GM23248 (cell line): ENCODE measurements at regions not wholly inside any gene's neighbourhood (a gene's known extent, or its start where the extent isn't known, plus 50 kb on each side); places are given as distances from the start of the nearest gene placed in this dataset.

ENCODE experiments used
- DNase-seq: peaks from one replicate; pipeline ENCODE4 v3.0.0-alpha.2; 2015
- H2AFZ ChIP-seq: fragments of 200-600 bp; sonication (generic); 2 replicates; pipeline ENCODE4 v1.6.1; 2016; ENCODE audit warnings: antibody characterized with exemption
- H3F3A ChIP-seq: fragments of 200-600 bp; sonication (generic); 2 replicates; pipeline ENCODE4 v1.6.1; 2016; ENCODE audit warnings: mild to moderate bottlenecking, antibody characterized with exemption, mixed run types; ENCODE audit not compliant: insufficient read depth
- H3K27ac ChIP-seq: fragments of 200-600 bp; sonication (generic); 2 replicates; pipeline ENCODE4 v1.5.1; 2016; ENCODE audit warnings: mild to moderate bottlenecking
- H3K27me3 ChIP-seq: fragments of 200-600 bp; sonication (generic); replicated peaks from 2 replicates; pipeline ENCODE4 v1.6.1; 2016; ENCODE audit warnings: mild to moderate bottlenecking; ENCODE audit not compliant: insufficient read depth
- H3K36me3 ChIP-seq: fragments of 200-600 bp; sonication (generic); 2 replicates; pipeline ENCODE4 v1.6.1; 2016; ENCODE audit warnings: low read depth, mild to moderate bottlenecking
- H3K4me1 ChIP-seq: fragments of 200-600 bp; sonication (generic); 2 replicates; pipeline ENCODE4 v1.6.1; 2016; ENCODE audit warnings: mild to moderate bottlenecking; ENCODE audit not compliant: insufficient read depth
- H3K4me2 ChIP-seq: fragments of 200-600 bp; sonication (generic); one replicate; pipeline ENCODE4 v1.6.1; 2016; ENCODE audit warnings: mild to moderate bottlenecking; ENCODE audit not compliant: unreplicated experiment
- H3K4me3 ChIP-seq: fragments of 200-600 bp; sonication (generic); 2 replicates; pipeline ENCODE4 v1.5.1; 2016; ENCODE audit warnings: mild to moderate bottlenecking
- H3K79me2 ChIP-seq: fragments of 200-600 bp; sonication (generic); 2 replicates; pipeline ENCODE4 v1.6.1; 2016; ENCODE audit warnings: mild to moderate bottlenecking; ENCODE audit not compliant: insufficient read depth
- H3K9ac ChIP-seq: fragments of 200-600 bp; sonication (generic); 2 replicates; pipeline ENCODE4 v1.6.1; 2016; ENCODE audit warnings: mild to moderate bottlenecking
- H3K9me2 ChIP-seq: fragments of 200-600 bp; sonication (generic); 2 replicates; pipeline ENCODE4 v1.6.1; 2016; ENCODE audit warnings: mixed run types, mild to moderate bottlenecking, moderate library complexity; ENCODE audit not compliant: insufficient read depth
- H3K9me3 ChIP-seq: fragments of 200-600 bp; sonication (generic); one replicate; pipeline ENCODE4 v1.6.1; 2017; ENCODE audit warnings: low read depth
- H4K20me1 ChIP-seq: fragments of 200-600 bp; sonication (generic); 2 replicates; pipeline ENCODE4 v1.6.0; 2016; ENCODE audit not compliant: insufficient read depth
- EZH2 ChIP-seq: fragments of 200-600 bp; sonication (generic); IDR thresholded peaks from 2 replicates; pipeline ENCODE4 v1.6.1; 2018; ENCODE audit warnings: antibody characterized with exemption, mild to moderate bottlenecking; ENCODE audit not compliant: insufficient read depth, poor library complexity, severe bottlenecking
- EZH2phosphoT487 ChIP-seq: fragments of 200-600 bp; sonication (generic); IDR thresholded peaks from 2 replicates; pipeline ENCODE4 v1.6.1; 2018; ENCODE audit warnings: antibody characterized with exemption, moderate library complexity, mild to moderate bottlenecking, low read depth; ENCODE audit not compliant: insufficient read depth
- WGBS, 2 experiments: methylation state at CpG; one replicate each; pipeline ENCODE4 v1.1.6; 2015 to 2017; ENCODE audit warnings: low lambda C conversion rate in 2 of 2, low coverage in 1 of 2; ENCODE audit errors: missing lambda C conversion rate in 2 of 2; 5-methylcytosine and 5-hydroxymethylcytosine counted together
- in situ Hi-C: fragments of 300-500 bp; cut with MboI; formaldehyde crosslinking; loops from 2 replicates; pipeline ENCODE4 v1.15.0; 2020

DNA sequence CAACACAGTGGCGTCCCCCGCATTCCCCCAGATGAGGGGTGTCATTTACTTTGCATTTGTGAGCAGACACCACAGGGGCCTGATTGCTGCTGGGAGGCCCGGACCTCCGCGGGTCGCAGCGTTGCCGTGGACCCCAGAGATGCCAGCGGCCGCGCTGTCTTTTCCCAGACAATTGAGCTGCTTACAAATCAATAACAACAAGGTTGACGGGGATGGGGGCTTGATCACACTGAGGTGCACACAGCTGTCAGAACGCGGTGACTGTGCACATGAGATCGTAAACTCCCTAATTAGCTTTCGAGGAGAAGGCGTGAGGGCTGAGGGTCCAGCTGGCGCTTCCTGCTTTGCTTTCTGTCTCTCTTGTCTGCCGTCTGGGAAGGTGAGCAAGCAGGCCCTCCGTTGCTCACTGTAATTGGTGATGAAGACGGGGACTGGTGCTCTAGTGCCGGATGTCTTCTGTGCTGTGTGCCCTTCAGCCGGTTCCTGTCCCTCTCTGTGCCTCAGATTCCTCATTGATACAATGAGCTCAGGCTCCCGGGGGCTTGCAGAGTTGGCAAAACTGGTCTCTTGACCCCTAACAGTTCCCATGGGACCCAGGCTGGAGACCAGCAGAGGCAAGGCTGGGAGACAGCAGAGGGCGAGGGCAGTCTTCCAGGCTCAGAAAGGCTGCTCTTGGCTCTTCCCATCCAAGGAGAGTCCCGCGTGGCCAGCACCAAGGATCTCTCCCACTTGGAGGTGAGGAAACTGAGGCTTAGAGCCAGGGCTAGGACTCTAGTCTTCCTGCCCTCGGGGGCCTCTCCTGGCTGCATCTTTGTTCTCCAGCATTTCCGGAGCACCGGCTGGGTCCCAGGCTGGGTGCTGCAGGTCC, 126.0 kb upstream of the PMEPA1 start:
- DNase-seq = no peak
- H3K4me1 ChIP-seq = no peaks in the 10 kb centered on the region
- no peaks in the 10 kb centered on the region for H3K79me2 ChIP-seq
- 91% methylated on average over 29 to 30 of the region's 30 CpGs for WGBS, 2 experiments
- no peak overlapping the region for H3K9ac ChIP-seq
- no peaks in the 10 kb centered on the region for H3K9me2 ChIP-seq
- TF ChIP-seq EZH2phosphoT487 (no peak), EZH2 (no peak)
- H3K27ac ChIP-seq = no peak overlapping the region
- no peak overlapping the region for H2AFZ ChIP-seq
- no peaks in the 10 kb centered on the region for H3F3A ChIP-seq
- H3K9me3 ChIP-seq = no peaks in the 10 kb centered on the region
- H4K20me1 ChIP-seq = no peaks in the 10 kb centered on the region
- H3K36me3 ChIP-seq = no peaks in the 10 kb centered on the region
- in situ Hi-C loops = no loop called here
- H3K4me2 ChIP-seq = no peak overlapping the region
- no peak overlapping the region for H3K4me3 ChIP-seq
- H3K27me3 ChIP-seq = peaks cover 6% of the 10 kb centered on the region; the same call in 1 of the 2 replicates

DNA sequence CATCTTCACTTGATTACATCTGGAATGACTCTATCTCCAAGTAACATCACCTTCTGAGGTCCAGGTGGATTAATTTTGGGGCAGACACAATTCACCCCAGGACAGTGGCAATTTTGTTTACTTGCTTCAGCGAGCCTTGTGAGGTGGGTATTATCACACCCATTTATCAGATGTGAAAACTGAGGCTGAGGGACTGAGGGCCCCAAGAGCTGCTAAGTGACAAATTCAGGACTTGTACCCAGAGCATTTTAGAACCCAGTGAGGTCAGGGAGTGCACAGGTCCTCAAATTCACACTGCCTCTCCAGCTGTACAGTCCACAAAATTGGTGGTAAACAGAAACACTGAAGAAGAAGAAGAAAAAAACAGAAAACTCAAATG, 125.2 kb upstream of the PMEPA1 start:
- H3K79me2 ChIP-seq = no peaks in the 10 kb centered on the region
- H4K20me1 ChIP-seq = no peaks in the 10 kb centered on the region
- WGBS, 2 experiments = 90 to 96% methylated on average over 1 of the region's 1 CpG
- H3K27ac ChIP-seq = no peak overlapping the region
- 0 out of 2 replicates have a peak, but pooled peaks cover 6% of the 10 kb centered on the region for H3K27me3 ChIP-seq
- no peaks in the 10 kb centered on the region for H3K9me3 ChIP-seq
- H3K36me3 ChIP-seq = no peaks in the 10 kb centered on the region
- no peak overlapping the region for H3K4me2 ChIP-seq
- no peaks in the 10 kb centered on the region for H3F3A ChIP-seq
- TF ChIP-seq EZH2phosphoT487 = no peak
- no peak for TF ChIP-seq EZH2
- no peak overlapping the region for H2AFZ ChIP-seq
- DNase-seq = no peak
- H3K4me1 ChIP-seq = no peaks in the 10 kb centered on the region
- no peak overlapping the region for H3K9ac ChIP-seq
- no peak overlapping the region for H3K4me3 ChIP-seq
- in situ Hi-C loops = no loop called here
- no peaks in the 10 kb centered on the region for H3K9me2 ChIP-seq

DNA sequence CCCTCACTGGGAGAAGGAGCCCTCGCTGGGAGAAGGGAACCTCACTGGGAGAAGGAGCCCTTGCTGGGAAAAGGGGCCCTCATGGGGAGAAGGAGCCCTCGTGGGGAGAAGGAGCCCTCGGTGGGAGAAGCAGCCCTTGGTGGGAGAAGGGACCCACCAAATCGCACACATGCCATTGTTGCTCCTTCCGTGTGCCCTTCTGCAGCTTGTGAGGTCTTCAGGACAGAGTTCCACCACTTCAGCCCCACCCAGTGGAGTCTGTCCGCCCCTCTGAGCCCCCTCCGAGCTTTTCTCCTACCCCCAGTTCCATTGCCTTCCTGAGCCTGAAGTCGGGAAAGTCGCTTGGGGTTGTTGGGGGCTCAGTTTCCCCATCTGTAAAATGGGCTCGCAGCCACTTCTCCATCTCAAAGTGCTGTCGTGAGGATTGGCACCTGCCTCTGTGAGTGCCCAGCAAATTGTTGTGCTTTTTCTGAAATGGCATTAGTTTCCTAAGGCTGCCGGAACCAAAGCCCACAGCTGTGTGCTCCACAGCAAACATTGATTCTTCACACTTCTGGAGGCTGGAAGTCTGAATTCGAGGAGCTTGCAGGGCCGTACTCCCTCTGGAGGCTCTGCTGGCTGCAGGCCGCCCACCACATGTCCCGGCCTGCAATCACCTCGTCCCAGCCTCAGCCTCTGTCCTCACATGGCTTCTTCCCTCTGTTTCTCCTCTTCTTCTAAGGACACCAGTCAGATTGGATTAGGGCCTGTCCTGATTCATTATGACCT, 124.7 kb upstream of the PMEPA1 start:
- DNase-seq = peak; percentile 37
- 0 out of 2 replicates have a peak, but pooled peaks cover 6% of the 10 kb centered on the region for H3K27me3 ChIP-seq
- TF ChIP-seq EZH2 (no peak), EZH2phosphoT487 (no peak)
- H3K27ac ChIP-seq = no peak overlapping the region
- no peaks in the 10 kb centered on the region for H3K9me2 ChIP-seq
- WGBS, 2 experiments = 64 to 69% methylated on average over 12 to 17 of the region's 17 CpGs
- H3K4me2 ChIP-seq = no peak overlapping the region
- no peak overlapping the region for H3K9ac ChIP-seq
- H3F3A ChIP-seq = no peaks in the 10 kb centered on the region
- H3K4me1 ChIP-seq = no peaks in the 10 kb centered on the region
- H2AFZ ChIP-seq = no peak overlapping the region
- in situ Hi-C loops = no loop called here
- H3K79me2 ChIP-seq = no peaks in the 10 kb centered on the region
- H3K4me3 ChIP-seq = no peak overlapping the region
- H3K36me3 ChIP-seq = no peaks in the 10 kb centered on the region
- H4K20me1 ChIP-seq = no peaks in the 10 kb centered on the region
- H3K9me3 ChIP-seq = no peaks in the 10 kb centered on the region

DNA sequence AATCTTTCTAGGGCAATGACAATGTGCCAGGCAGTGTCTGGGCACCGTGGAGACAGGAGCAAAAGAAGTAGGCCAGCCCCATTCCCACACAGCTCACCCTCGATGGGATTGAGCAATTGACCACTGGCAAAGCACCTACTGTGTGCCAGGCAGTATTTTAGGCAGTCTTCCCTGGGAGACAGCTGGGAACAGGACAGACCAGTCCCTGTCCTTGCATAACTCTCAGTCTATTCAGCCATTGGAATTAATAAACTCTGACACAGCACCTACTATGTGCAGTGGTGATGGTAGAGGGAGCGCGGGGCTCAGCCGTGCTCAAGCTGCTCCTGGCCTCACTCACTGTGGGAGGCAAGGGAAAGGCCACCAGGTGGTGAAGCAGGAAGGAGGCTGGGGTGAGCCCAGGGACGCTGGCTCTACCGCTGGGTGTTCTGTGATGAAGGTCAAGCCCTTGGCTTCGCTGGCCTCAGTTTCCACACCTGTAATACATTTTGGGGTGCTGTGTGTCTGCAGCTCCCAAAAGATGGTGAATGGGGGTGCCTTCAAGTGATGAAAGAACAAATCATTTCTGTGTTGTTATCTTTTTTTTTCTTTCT, 122.3 kb upstream of the PMEPA1 start:
- H3K4me2 ChIP-seq = no peak overlapping the region
- no peaks in the 10 kb centered on the region for H3K36me3 ChIP-seq
- WGBS, 2 experiments = 71 to 77% methylated on average over 8 of the region's 8 CpGs
- H3K4me3 ChIP-seq = no peak overlapping the region
- TF ChIP-seq EZH2phosphoT487 (no peak), EZH2 (no peak)
- no peak overlapping the region for H3K9ac ChIP-seq
- no peaks in the 10 kb centered on the region for H3K9me3 ChIP-seq
- H2AFZ ChIP-seq = no peak overlapping the region
- H3K27ac ChIP-seq = no peak overlapping the region
- 0 out of 2 replicates have a peak, but pooled peaks cover 3% of the 10 kb centered on the region for H3K27me3 ChIP-seq
- H3F3A ChIP-seq = no peaks in the 10 kb centered on the region
- no peak for DNase-seq
- no peaks in the 10 kb centered on the region for H4K20me1 ChIP-seq
- in situ Hi-C loops = no loop called here
- H3K9me2 ChIP-seq = no peaks in the 10 kb centered on the region
- H3K79me2 ChIP-seq = no peaks in the 10 kb centered on the region
- no peaks in the 10 kb centered on the region for H3K4me1 ChIP-seq
